ENCODE measurements at regions not wholly inside any gene's neighbourhood (a gene's known extent, or its start where the extent isn't known, plus 50 kb on each side); places are given as distances from the start of the nearest gene placed in this dataset.

- TF ChIP-seq POLR2AphosphoS5 (IDR thresholded peaks at IDR 0.05) (peak in 1 of 2 donors; percentile 13), EP300 (IDR thresholded peaks at IDR 0.05) (no peak)
- H3K4me3 ChIP-seq, result no peak overlapping the region
- peak overlapping the region; percentile 22 to 40 (median 33) for H3K27ac ChIP-seq (replicated peaks in 1 of 4)
- 47% methylated on average over 1 of the region's 1 CpG for WGBS
- H3K27me3 ChIP-seq, result no peaks in the 10 kb centered on the region
- peaks cover 0 to 21% (median 11%) of the 10 kb centered on the region in 4 donors for H3K4me1 ChIP-seq
- intact Hi-C loops (cut with DNase I), result no loop called here
- no peak for DNase-seq (ENCODE audit: extremely low spot score)
- H3K9me3 ChIP-seq, result no peaks in the 10 kb centered on the region
- no peaks in the 10 kb centered on the region for H3K36me3 ChIP-seq
Observed at GRCh38 chr18:56402872-56403516, 235.4 kb downstream of the TXNL1 start.

GRCh38 chr18:56393870-56394269, 244.5 kb downstream of the TXNL1 start:
- Histone ChIP-seq H3K27ac (replicated peaks in 1 of 4) (no peak overlapping the region), H3K4me1 (no peaks in the 10 kb centered on the region), H3K36me3 (no peaks in the 10 kb centered on the region), H3K9me3 (no peaks in the 10 kb centered on the region), H3K27me3 (no peaks in the 10 kb centered on the region), H3K4me3 (no peak overlapping the region)
- TF ChIP-seq POLR2AphosphoS5 (IDR thresholded peaks at IDR 0.05) (no peak), POLR2A (IDR thresholded peaks at IDR 0.05; ENCODE audit: low read depth) (no peak), EP300 (IDR thresholded peaks at IDR 0.05) (no peak), CTCF (IDR thresholded peaks at IDR 0.05) (no peak)
- intact Hi-C loops (cut with DNase I), result no loop called here
- 88% methylated on average over 3 of the region's 3 CpGs for WGBS
- DNase-seq (ENCODE audit: extremely low spot score), result no peak

DNA sequence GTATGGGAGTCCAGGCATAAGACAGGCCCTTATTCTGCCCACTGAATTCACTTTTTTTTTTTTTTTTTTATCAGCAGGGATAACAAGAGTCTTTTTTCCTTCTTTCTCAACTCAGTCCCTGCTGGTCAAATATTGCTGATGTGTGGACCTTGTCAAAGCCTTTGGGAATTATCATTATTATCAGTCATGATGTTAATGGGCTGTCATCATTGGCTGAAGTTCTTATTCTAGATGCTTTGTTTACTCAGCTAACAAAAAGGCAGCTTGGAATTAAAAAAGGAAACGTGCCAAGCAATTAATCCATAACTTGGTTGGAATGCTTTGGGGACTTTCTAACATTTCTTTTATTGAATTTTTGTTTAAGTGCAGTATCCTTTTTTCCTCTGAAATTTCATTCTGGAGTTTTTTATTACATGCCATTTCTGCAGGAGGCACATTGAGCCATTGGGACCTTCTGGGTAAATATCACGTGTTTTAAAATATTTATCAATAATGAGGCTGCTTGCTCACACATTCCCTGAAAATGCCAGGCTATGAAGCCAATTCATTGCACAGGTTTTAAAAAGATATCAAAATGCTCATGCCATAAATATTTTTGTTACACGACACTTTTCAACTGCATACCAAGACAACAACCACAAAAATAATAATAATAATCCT, 246.3 kb downstream of the TXNL1 start:
- WGBS, result 76% methylated on average over 3 of the region's 3 CpGs
- no peaks in the 10 kb centered on the region for H3K36me3 ChIP-seq
- no peaks in the 10 kb centered on the region for H3K27me3 ChIP-seq
- TF ChIP-seq EP300 (IDR thresholded peaks at IDR 0.05) (no peak), POLR2A (IDR thresholded peaks at IDR 0.05; ENCODE audit: low read depth) (no peak), POLR2AphosphoS5 (IDR thresholded peaks at IDR 0.05) (no peak), CTCF (IDR thresholded peaks at IDR 0.05) (no peak)
- H3K9me3 ChIP-seq, result no peaks in the 10 kb centered on the region
- no peak overlapping the region for H3K4me3 ChIP-seq
- no peak overlapping the region for H3K27ac ChIP-seq (replicated peaks in 1 of 4)
- H3K4me1 ChIP-seq, result no peaks in the 10 kb centered on the region
- intact Hi-C loops (cut with DNase I), result no loop called here
- no peak for DNase-seq (ENCODE audit: extremely low spot score)

DNA sequence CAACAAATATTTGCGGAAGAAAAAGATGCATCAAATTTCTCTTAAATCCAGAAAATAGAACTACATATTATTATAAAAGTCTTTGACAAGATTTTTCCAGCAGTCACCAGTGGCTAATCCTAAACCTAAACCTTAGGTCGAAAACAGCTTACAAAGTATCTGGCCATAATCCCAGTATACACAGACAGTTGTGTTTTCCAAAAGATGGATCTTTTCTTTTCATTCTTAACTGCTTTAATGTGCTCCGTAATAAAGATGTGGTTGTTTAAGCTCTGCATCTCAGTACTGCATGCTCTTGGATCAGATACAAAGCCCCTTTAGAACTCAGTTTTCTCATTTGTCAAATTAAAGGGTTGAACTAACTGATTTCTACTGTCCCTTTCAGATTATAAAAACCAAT, 247.8 kb downstream of the TXNL1 start:
- no peak for DNase-seq (ENCODE audit: extremely low spot score)
- H3K9me3 ChIP-seq, result no peaks in the 10 kb centered on the region
- no peaks in the 10 kb centered on the region for H3K36me3 ChIP-seq
- no peaks in the 10 kb centered on the region for H3K4me1 ChIP-seq
- no peak overlapping the region for H3K4me3 ChIP-seq
- TF ChIP-seq CTCF (IDR thresholded peaks at IDR 0.05) (no peak), POLR2AphosphoS5 (IDR thresholded peaks at IDR 0.05) (no peak)
- intact Hi-C loops (cut with DNase I), result no loop called here
- WGBS, result 45% methylated on average over 3 of the region's 3 CpGs
- H3K27ac ChIP-seq (replicated peaks in 1 of 4), result no peak overlapping the region
- no peaks in the 10 kb centered on the region for H3K27me3 ChIP-seq

- no peaks in the 10 kb centered on the region for H3K4me1 ChIP-seq
- H3K27me3 ChIP-seq, result no peaks in the 10 kb centered on the region
- no peak for DNase-seq (ENCODE audit: extremely low spot score)
- intact Hi-C loops (cut with DNase I), result loop anchor here (10.0 kb wide), 1 partner anchor 1044 kb away; no protein-coding TSS in a partner anchor
- WGBS, result 78% methylated on average over 8 of the region's 8 CpGs
- H3K27ac ChIP-seq (replicated peaks in 1 of 4), result no peak overlapping the region
- no peaks in the 10 kb centered on the region for H3K36me3 ChIP-seq
- TF ChIP-seq EP300 (IDR thresholded peaks at IDR 0.05) (no peak), POLR2AphosphoS5 (IDR thresholded peaks at IDR 0.05) (no peak), POLR2A (IDR thresholded peaks at IDR 0.05; ENCODE audit: low read depth) (no peak), CTCF (IDR thresholded peaks at IDR 0.05) (peak in 1 of 3 experiments; percentile 2)
- H3K9me3 ChIP-seq, result no peaks in the 10 kb centered on the region
- H3K4me3 ChIP-seq, result no peak overlapping the region
Observed at GRCh38 chr18:56389190-56389589, 249.2 kb downstream of the TXNL1 start.
